NCI-H526 (cell line): ENCODE measurements at regions not wholly inside any gene's neighbourhood (a gene's known extent, or its start where the extent isn't known, plus 50 kb on each side); places are given as distances from the start of the nearest gene placed in this dataset.

ENCODE experiments used
- DNase-seq, 2 experiments: peaks; one replicate each; lab custom pipeline; 2025; lab: John Stamatoyannopoulos, UW

- DNase-seq = no peak
Observed at GRCh38 chr1:29903548-29904166, 667.3 kb downstream of the PTPRU start.

- no peak for DNase-seq
Observed at GRCh38 chr1:29901624-29902325, 665.5 kb downstream of the PTPRU start.

GRCh38 chr1:29900712-29901111, 664.4 kb downstream of the PTPRU start:
- no peak for DNase-seq

- DNase-seq = no peak
Observed at GRCh38 chr1:29900104-29900679, 663.9 kb downstream of the PTPRU start.

- DNase-seq = no peak
Observed at GRCh38 chr1:29896791-29897714, 660.7 kb downstream of the PTPRU start.

- DNase-seq = no peak
Observed at GRCh38 chr1:29896300-29896699, 660.0 kb downstream of the PTPRU start.

- DNase-seq = no peak
Observed at GRCh38 chr1:29895201-29895600, 658.9 kb downstream of the PTPRU start.

GRCh38 chr1:29894311-29894710, 658.0 kb downstream of the PTPRU start:
- no peak for DNase-seq

GRCh38 chr1:29893806-29894205, 657.5 kb downstream of the PTPRU start:
- DNase-seq = no peak

- DNase-seq = no peak
Observed at GRCh38 chr1:29893046-29893723, 656.9 kb downstream of the PTPRU start.

GRCh38 chr1:29892247-29892646, 655.9 kb downstream of the PTPRU start:
- no peak for DNase-seq

GRCh38 chr1:29890201-29890959, 654.1 kb downstream of the PTPRU start:
- no peak for DNase-seq

GRCh38 chr1:29889776-29890175, 653.5 kb downstream of the PTPRU start:
- no peak for DNase-seq

GRCh38 chr1:29884740-29885139, 648.4 kb downstream of the PTPRU start:
- no peak for DNase-seq

- no peak for DNase-seq
Observed at GRCh38 chr1:29883986-29884385, 647.7 kb downstream of the PTPRU start.

GRCh38 chr1:29883411-29883832, 647.1 kb downstream of the PTPRU start:
- no peak for DNase-seq

- DNase-seq = peak; percentile 65 to 75
Observed at GRCh38 chr1:29880556-29880955, 644.2 kb downstream of the PTPRU start.

GRCh38 chr1:29879217-29879616, 642.9 kb downstream of the PTPRU start:
- DNase-seq = no peak

- DNase-seq = peak in 1 of 2 experiments; percentile 21
Observed at GRCh38 chr1:29878501-29878900, 642.2 kb downstream of the PTPRU start.

- no peak for DNase-seq
Observed at GRCh38 chr1:29876902-29877301, 640.6 kb downstream of the PTPRU start.

GRCh38 chr1:29876441-29876840, 640.1 kb downstream of the PTPRU start:
- DNase-seq = no peak
